ENCODE measurements at regions not wholly inside any gene's neighbourhood (a gene's known extent, or its start where the extent isn't known, plus 50 kb on each side); places are given as distances from the start of the nearest gene placed in this dataset.

DNA sequence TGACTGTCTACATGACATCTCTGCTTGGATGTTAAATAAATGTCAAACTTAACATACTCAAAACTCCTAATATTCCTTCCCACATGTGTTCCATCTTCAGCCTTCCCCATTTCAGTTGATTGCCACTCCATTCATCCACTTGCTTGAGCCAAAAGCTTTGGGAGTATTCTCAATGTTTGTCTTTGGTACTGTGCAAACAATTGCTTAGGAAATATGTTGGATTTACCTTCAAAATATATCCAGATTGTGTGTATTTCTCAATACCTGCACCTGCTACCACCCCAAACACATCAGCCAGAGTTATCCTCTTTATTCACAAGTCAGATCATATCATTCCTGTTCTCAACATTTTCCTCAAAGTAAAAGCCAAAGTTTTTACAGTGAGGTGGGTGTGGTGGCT is 350.3 kb upstream of the FAM98A start:
- no peaks in the 10 kb centered on the region for H3K9me3 ChIP-seq
- no peaks in the 10 kb centered on the region for H3K36me3 ChIP-seq
- H3K27me3 ChIP-seq: no peaks in the 10 kb centered on the region
- H3K4me1 ChIP-seq: no peaks in the 10 kb centered on the region
- ATAC-seq (no peak), DNase-seq (no peak)
- intact Hi-C loops (cut with DNase I): no loop called here
- TF ChIP-seq CTCF (IDR thresholded peaks at IDR 0.05) (no peak), POLR2A (IDR thresholded peaks at IDR 0.05) (no peak)
- no peak overlapping the region for H3K4me3 ChIP-seq
- H3K27ac ChIP-seq: no peak overlapping the region

DNA sequence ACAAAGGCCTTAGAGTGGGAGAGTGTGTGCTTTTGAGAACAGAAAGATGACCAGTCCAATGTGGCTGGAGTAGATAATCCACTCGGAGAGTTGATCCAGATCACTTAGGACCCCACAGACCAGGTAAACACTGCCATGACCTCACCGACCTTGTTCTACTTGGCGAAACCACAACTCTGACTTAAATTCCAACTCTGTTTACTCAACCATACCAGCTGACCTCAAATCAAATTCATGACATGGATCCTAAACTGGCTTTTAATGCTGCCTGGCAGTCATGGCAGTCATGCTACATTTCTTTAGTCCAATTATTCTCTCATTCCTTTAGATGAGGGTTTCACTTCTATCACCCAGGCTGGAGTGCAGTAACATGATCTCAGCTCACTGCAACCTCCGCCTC is 347.1 kb upstream of the FAM98A start:
- intact Hi-C loops (cut with DNase I): no loop called here
- Histone ChIP-seq H3K9me3 (peaks cover 0 to 6% (median 0%) of the 10 kb centered on the region in 12 donors), H3K4me3 (no peak overlapping the region), H3K36me3 (no peaks in the 10 kb centered on the region), H3K27me3 (no peaks in the 10 kb centered on the region), H3K4me1 (no peaks in the 10 kb centered on the region), H3K27ac (no peak overlapping the region)
- DNase-seq (no peak), ATAC-seq (no peak)
- WGBS, 4 donors: 76 to 89% (median 81%) methylated on average over 4 of the region's 4 CpGs
- TF ChIP-seq POLR2A (IDR thresholded peaks at IDR 0.05) (no peak), CTCF (IDR thresholded peaks at IDR 0.05) (no peak)

DNA sequence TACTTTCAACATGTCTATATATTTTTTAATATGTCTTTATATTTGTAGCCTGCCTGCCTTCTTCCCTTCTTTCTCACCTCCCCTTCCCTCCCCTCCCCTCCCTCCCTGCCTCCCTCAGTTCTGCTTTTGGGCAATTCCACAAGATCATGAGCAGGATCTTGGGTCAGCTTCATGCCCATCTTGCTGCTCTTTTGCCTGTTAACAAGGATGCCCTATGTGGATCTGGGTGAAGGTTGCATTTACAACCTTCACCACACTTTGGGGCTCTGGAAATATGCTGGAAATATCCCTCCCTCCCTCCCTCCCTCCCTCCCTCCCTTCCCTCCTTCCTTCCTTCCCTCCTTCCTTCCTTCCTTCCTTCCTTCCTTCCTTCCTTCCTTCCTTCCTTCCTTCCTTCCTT is 334.1 kb upstream of the FAM98A start:
- intact Hi-C loops (cut with DNase I): no loop called here
- ATAC-seq: no peak

DNA sequence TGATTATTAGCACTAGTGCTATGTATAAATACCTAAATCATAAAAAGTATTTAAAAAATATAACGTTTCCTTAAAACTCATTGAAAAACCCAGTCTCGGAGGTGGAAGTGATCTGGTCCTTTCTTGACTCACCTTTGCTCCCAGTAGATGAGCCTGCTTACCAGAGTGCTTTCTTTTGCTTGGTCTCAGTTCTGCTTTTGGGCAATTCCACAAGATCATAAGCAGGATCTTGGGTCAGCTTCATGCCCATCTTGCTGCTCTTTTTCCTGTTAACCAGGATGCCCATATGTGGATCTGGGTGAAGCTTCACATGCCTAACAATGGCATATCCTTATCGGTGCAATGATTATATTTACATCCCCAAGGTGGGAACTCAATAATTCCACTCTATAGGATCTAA is 332.1 kb upstream of the FAM98A start:
- Histone ChIP-seq H3K36me3 (no peaks in the 10 kb centered on the region), H3K4me1 (no peaks in the 10 kb centered on the region), H3K27ac (no peak overlapping the region), H3K4me3 (no peak overlapping the region), H3K9me3 (no peaks in the 10 kb centered on the region), H3K27me3 (no peaks in the 10 kb centered on the region)
- no peak for TF ChIP-seq POLR2A (IDR thresholded peaks at IDR 0.05)
- DNase-seq (no peak), ATAC-seq (no peak)
- intact Hi-C loops (cut with DNase I): no loop called here
- 90 to 94% (median 93%) methylated on average over 3 of the region's 3 CpGs for WGBS, 4 donors

More for the DNA sequence above, 334.1 kb upstream of the FAM98A start:
- H3K27me3 ChIP-seq: no peaks in the 10 kb centered on the region
- no peaks in the 10 kb centered on the region for H3K36me3 ChIP-seq
- no peak for DNase-seq
- H3K27ac ChIP-seq: no peak overlapping the region
- H3K4me1 ChIP-seq: no peaks in the 10 kb centered on the region
- no peak overlapping the region for H3K4me3 ChIP-seq
- TF ChIP-seq POLR2A (IDR thresholded peaks at IDR 0.05): no peak
- no peak for TF ChIP-seq CTCF (IDR thresholded peaks at IDR 0.05)
- H3K9me3 ChIP-seq: no peaks in the 10 kb centered on the region

DNA sequence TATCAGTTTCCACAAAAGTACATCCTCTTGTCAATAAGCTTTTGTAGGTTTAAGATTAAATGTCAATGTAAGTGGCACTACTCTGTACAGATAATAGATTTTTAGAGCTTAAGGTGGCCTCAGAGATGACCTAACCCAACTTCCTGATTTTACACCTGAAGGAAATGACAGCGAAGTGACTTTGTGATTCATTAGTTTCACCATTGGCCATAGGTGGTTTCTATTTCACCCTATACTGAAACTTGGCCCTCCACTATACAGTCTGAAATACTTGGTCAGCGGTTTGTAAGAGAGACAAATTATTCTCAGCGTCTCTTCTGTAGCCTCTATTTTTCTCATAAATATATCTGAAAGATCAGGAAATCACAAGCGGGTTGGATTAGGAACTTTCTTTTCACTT is 330.4 kb upstream of the FAM98A start:
- no peaks in the 10 kb centered on the region for H3K4me1 ChIP-seq

More for the DNA sequence above, 330.4 kb upstream of the FAM98A start:
- WGBS, 4 donors: 92 to 94% (median 94%) methylated on average over 4 of the region's 4 CpGs
- DNase-seq (no peak), ATAC-seq (no peak)
- Histone ChIP-seq H3K27me3 (no peaks in the 10 kb centered on the region), H3K27ac (no peak overlapping the region), H3K9me3 (no peaks in the 10 kb centered on the region), H3K4me3 (no peak overlapping the region), H3K36me3 (no peaks in the 10 kb centered on the region)
- intact Hi-C loops (cut with DNase I): no loop called here
- TF ChIP-seq POLR2A (IDR thresholded peaks at IDR 0.05) (no peak), CTCF (IDR thresholded peaks at IDR 0.05) (no peak)
